T-cell (primary cell): ENCODE measurements at regions not wholly inside any gene's neighbourhood (a gene's known extent, or its start where the extent isn't known, plus 50 kb on each side); places are given as distances from the start of the nearest gene placed in this dataset.
"Not testable (repeated sequence)": the region's sequence is repeated elsewhere in the genome, so short reads cannot be mapped to it uniquely, and the experiment has no call there.

Experiments
- ATAC-seq, 4 experiments: fragments of 200-7000 bp in 3 of 4; fragments of 150-1000 bp in 1 of 4; cut with Tn5 transposase; replicated peaks in 1 of 4; 1 replicate in 3 of 4; 2 replicates in 1 of 4; pipeline ENCODE4 v1.10.0; 2021; ENCODE audit warnings: moderate library complexity in 3 of 4, mild to moderate bottlenecking in 2 of 4, moderate number of reproducible peaks in 1 of 4
- CTCF ChIA-PET, 2 donors: fragments of 300-600 bp; sonication (Branson Sonifier 250); formaldehyde crosslinking; loops; one replicate each; lab custom pipeline; 2022; ENCODE audit warnings: antibody characterized with exemption in 2 of 2; lab: Charles Lee
- POLR2A ChIA-PET, 2 donors: fragments of 300-600 bp; sonication (Branson Sonifier 250); formaldehyde crosslinking; loops; one replicate each; lab custom pipeline; 2022; ENCODE audit warnings: antibody characterized with exemption in 2 of 2; lab: Charles Lee
- DNase-seq, 35 experiments: peaks; one replicate each; pipeline versions ENCODE4 v3.0.0 to v3.0.0-alpha.2; 2013 to 2023
- H3K27ac ChIP-seq: one replicate; pipeline ENCODE4 v1.5.1; 2013; ENCODE audit warnings: low read length
- H3K27me3 ChIP-seq, 2 experiments: replicated peaks in 1 of 2; 1 replicate in 1 of 2; 2 replicates in 1 of 2; pipeline versions ENCODE4 v1.6.1 to v1.7.0; 2013; ENCODE audit warnings: low read length in 1 of 2, mixed read lengths in 1 of 2; ENCODE audit not compliant: control insufficient read depth in 2 of 2, insufficient read depth in 2 of 2; ENCODE audit errors: extremely low read depth in 1 of 2
- H3K36me3 ChIP-seq, 2 donors: 1 replicate in 1 of 2; 2 replicates in 1 of 2; pipeline versions ENCODE4 v1.6.1 to v1.7.0; 2013; ENCODE audit warnings: low read length in 1 of 2; ENCODE audit not compliant: control insufficient read depth in 2 of 2, insufficient read depth in 1 of 2; ENCODE audit errors: extremely low read depth in 1 of 2
- H3K4me1 ChIP-seq, 2 experiments: 1 replicate in 1 of 2; 2 replicates in 1 of 2; pipeline versions ENCODE4 v1.6.1 to v1.7.0; 2013; ENCODE audit warnings: low read length in 2 of 2, mixed read lengths in 1 of 2; ENCODE audit not compliant: insufficient read depth in 2 of 2, control insufficient read depth in 1 of 2; ENCODE audit errors: extremely low read depth in 1 of 2
- H3K4me3 ChIP-seq, 2 donors: 1 replicate in 1 of 2; 2 replicates in 1 of 2; pipeline versions ENCODE4 v1.5.1 to v1.7.0; 2013; ENCODE audit warnings: mild to moderate bottlenecking in 2 of 2, low read length in 1 of 2, moderate library complexity in 1 of 2; ENCODE audit not compliant: control insufficient read depth in 1 of 2; ENCODE audit errors: extremely low read depth in 1 of 2
- H3K9me3 ChIP-seq: 2 replicates; pipeline ENCODE4 v1.7.0; 2013
- H3K27ac Mint-ChIP-seq, 2 donors: one replicate each; pipeline ENCODE4 v1.8.0; 2020 to 2021; ENCODE audit warnings: mild to moderate bottlenecking in 2 of 2, mixed read lengths in 2 of 2
- H3K27me3 Mint-ChIP-seq, 2 donors: one replicate each; pipeline ENCODE4 v1.8.0; 2021 to 2022; ENCODE audit warnings: mixed read lengths in 2 of 2
- H3K36me3 Mint-ChIP-seq: one replicate; pipeline ENCODE4 v1.8.0; 2021; ENCODE audit warnings: mixed read lengths
- H3K4me1 Mint-ChIP-seq, 3 donors: one replicate each; pipeline ENCODE4 v1.8.0; 2020 to 2022; ENCODE audit warnings: mixed read lengths in 3 of 3, mild to moderate bottlenecking in 1 of 3
- H3K4me3 Mint-ChIP-seq, 3 donors: one replicate each; pipeline ENCODE4 v1.8.0; 2020 to 2022; ENCODE audit warnings: mild to moderate bottlenecking in 3 of 3, mixed read lengths in 3 of 3, moderate library complexity in 3 of 3
- H3K9me3 Mint-ChIP-seq, 3 donors: one replicate each; pipeline ENCODE4 v1.8.0; 2020 to 2022; ENCODE audit warnings: mixed read lengths in 3 of 3
- WGBS: methylation state at CpG from one replicate; pipeline ENCODE4 v1.1.5; 2013; ENCODE audit warnings: missing lambda C conversion rate; ENCODE audit not compliant: insufficient coverage; 5-methylcytosine and 5-hydroxymethylcytosine counted together

DNA sequence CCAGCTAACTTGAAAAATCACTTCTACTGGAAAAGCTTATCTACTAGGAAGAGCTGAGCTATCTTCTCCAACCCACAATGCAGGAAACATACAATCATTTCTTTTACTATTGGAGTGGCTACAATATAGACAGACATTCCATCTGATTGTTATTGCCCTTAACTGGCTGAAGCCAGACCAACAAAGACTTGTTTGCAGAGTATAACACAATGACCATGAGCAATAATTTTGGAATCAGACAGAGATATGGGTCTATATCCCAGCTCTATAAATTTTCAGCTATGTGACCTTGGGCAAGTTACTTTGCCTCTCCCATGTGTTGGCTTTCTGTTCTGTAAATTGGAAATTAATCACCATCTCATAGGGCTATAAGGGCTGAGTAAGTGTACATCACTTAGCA lies 244.7 kb upstream of the SLC30A5 start:
- Histone ChIP-seq H3K4me1 (no peaks in the 10 kb centered on the region), H3K27ac (no peak overlapping the region), H3K9me3 (no peaks in the 10 kb centered on the region), H3K4me3 (no peak overlapping the region), H3K27me3 (no peaks in the 10 kb centered on the region), H3K36me3 (no peaks in the 10 kb centered on the region)
- H3K27ac Mint-ChIP-seq = no peak overlapping the region
- no peak for DNase-seq
- no peaks in the 10 kb centered on the region for H3K4me1 Mint-ChIP-seq
- ATAC-seq = no peak
- peaks cover 3 to 4% of the 10 kb centered on the region in 2 donors for H3K27me3 Mint-ChIP-seq
- H3K36me3 Mint-ChIP-seq = no peaks in the 10 kb centered on the region
- ChIA-PET POLR2A (interaction anchor here in 1 of 2 donors (0.7 kb wide), 1 partner anchor 173 kb away, joined by 3 read pairs; no protein-coding TSS in a partner anchor), CTCF (no interaction called here)
- H3K9me3 Mint-ChIP-seq = peaks cover 0 to 4% (median 0%) of the 10 kb centered on the region in 3 donors
- H3K4me3 Mint-ChIP-seq = no peak overlapping the region

DNA sequence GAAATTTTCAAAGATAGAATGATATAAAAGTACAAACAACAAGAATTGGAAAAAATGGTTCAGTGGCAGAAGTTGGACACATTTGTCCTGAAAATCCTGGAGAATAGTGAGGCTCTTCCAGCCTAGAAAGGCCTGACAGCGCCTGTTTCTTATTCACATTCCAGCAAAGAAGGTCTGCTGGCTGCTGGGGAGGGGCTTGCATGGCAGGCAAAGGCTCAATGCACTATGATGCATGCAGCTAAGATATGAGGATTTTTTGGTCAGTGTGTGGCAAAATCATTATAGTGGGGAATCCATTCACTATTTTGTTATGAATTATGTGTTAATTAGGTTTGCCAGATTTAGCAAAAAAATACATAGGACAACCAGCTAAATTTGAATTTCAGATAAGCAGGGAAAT lies 243.9 kb upstream of the SLC30A5 start:
- no peak overlapping the region for H3K27ac ChIP-seq
- H3K36me3 ChIP-seq = no peaks in the 10 kb centered on the region
- Mint-ChIP-seq H3K27ac (no peak overlapping the region), H3K36me3 (no peaks in the 10 kb centered on the region), H3K9me3 (peaks cover 0 to 4% (median 0%) of the 10 kb centered on the region in 3 donors), H3K4me1 (no peaks in the 10 kb centered on the region), H3K27me3 (peaks cover 3 to 4% of the 10 kb centered on the region in 2 donors), H3K4me3 (no peak overlapping the region)
- no peaks in the 10 kb centered on the region for H3K9me3 ChIP-seq
- no peaks in the 10 kb centered on the region for H3K27me3 ChIP-seq
- ATAC-seq (no peak), DNase-seq (no peak)
- CTCF ChIA-PET = no interaction called here
- no CpG with 5 or more reads among the region's 1 CpG for WGBS
- POLR2A ChIA-PET = interaction anchor here in 1 of 2 donors (0.7 kb wide), 1 partner anchor 172 kb away, joined by 3 read pairs; no protein-coding TSS in a partner anchor
- H3K4me1 ChIP-seq = no peaks in the 10 kb centered on the region
- H3K4me3 ChIP-seq = no peak overlapping the region

DNA sequence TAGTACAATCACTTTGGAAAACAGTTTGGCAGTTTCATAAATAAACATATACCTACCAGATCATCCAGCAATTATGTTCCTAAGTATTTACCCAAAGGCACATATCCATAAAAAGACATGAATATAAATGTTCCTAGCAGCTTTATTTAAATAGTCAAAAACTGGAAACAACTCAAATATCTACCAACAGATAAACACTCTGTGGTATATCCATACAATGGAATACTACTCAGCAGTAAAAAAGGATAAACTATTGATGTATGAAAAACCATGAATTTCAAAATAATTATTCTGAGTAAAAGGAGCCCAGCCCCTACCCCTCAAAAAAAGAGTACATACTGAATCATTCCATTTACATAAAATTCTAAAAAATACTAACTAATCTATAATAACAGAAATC lies 232.7 kb upstream of the SLC30A5 start:
- no peak for DNase-seq
- no peak overlapping the region for H3K27ac ChIP-seq
- Mint-ChIP-seq H3K9me3 (peaks cover 10 to 15% (median 14%) of the 10 kb centered on the region in 3 donors), H3K4me3 (no peak overlapping the region), H3K27ac (no peak overlapping the region), H3K27me3 (peaks cover 9 to 25% of the 10 kb centered on the region in 2 donors), H3K36me3 (no peaks in the 10 kb centered on the region), H3K4me1 (no peaks in the 10 kb centered on the region)
- H3K27me3 ChIP-seq = peaks cover 0 to 10% of the 10 kb centered on the region in 2 experiments
- no peak for ATAC-seq
- H3K36me3 ChIP-seq = no peaks in the 10 kb centered on the region
- no peaks in the 10 kb centered on the region for H3K4me1 ChIP-seq
- no peak overlapping the region for H3K4me3 ChIP-seq
- no peaks in the 10 kb centered on the region for H3K9me3 ChIP-seq
- ChIA-PET POLR2A (no interaction called here), CTCF (no interaction called here)

DNA sequence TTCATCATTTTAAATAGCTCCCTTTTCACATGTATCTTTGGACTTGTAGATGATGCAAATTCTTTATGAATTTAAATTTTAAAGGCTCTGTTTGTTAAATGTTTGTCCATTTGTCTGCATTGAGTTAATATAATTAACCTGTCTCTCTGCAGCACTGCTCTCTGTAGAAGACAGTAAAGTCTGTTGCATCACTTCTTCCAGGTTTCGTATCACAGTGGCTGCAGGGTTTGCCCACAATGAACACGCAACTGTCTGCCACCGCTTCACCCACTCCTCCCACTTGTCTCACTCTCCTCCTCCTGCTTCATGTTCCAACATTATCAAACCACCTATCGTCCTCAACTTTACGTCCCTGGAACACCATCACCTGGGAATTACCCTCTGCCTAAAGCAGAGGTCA lies 231.3 kb upstream of the SLC30A5 start:
- Histone ChIP-seq H3K4me1 (no peaks in the 10 kb centered on the region), H3K27me3 (peaks cover 0 to 10% of the 10 kb centered on the region in 2 experiments), H3K36me3 (no peaks in the 10 kb centered on the region), H3K4me3 (no peak overlapping the region), H3K27ac (no peak overlapping the region), H3K9me3 (no peaks in the 10 kb centered on the region)
- Mint-ChIP-seq H3K27me3 (peaks cover 9 to 25% of the 10 kb centered on the region in 2 donors), H3K36me3 (no peaks in the 10 kb centered on the region), H3K27ac (no peak overlapping the region), H3K4me1 (no peaks in the 10 kb centered on the region), H3K4me3 (no peak overlapping the region), H3K9me3 (peaks cover 10 to 13% (median 10%) of the 10 kb centered on the region in 3 donors)
- WGBS = 83% methylated on average over 5 of the region's 5 CpGs
- DNase-seq (no peak), ATAC-seq (no peak)
- ChIA-PET POLR2A (no interaction called here), CTCF (no interaction called here)

DNA sequence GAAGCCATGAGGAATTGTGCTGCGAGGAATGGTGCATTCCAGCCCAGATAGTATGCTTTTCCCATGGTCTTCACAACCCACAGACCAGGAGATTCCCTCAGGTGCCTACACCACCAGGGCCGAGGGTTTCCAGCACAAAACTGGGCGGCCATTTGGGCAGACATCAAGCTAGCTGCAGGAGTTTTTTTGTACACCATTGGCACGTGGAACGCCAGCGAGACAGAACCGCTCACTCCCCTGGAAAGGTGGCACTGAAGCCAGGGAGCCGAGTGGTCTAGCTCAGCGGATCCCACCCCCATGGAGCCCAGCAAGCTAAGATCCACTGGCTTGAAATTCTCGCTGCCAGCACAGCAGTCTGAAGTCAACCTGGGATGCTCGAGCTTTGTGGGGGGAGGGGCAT lies 228.6 kb upstream of the SLC30A5 start:
- H3K36me3 ChIP-seq, CTCF ChIA-PET, H3K4me3 ChIP-seq, H3K9me3 ChIP-seq, H3K4me3 Mint-ChIP-seq, DNase-seq, H3K4me1 ChIP-seq, H3K36me3 Mint-ChIP-seq, H3K27ac Mint-ChIP-seq, H3K27ac ChIP-seq, H3K4me1 Mint-ChIP-seq, ATAC-seq, POLR2A ChIA-PET: not testable (repeated sequence)
- peaks cover 0 to 10% of the 10 kb centered on the region in 2 experiments for H3K27me3 ChIP-seq
- WGBS = 91% methylated on average over 7 of the region's 11 CpGs
- peaks cover 10 to 13% (median 10%) of the 10 kb centered on the region in 3 donors for H3K9me3 Mint-ChIP-seq
- H3K27me3 Mint-ChIP-seq = peaks cover 6 to 25% of the 10 kb centered on the region in 2 donors

DNA sequence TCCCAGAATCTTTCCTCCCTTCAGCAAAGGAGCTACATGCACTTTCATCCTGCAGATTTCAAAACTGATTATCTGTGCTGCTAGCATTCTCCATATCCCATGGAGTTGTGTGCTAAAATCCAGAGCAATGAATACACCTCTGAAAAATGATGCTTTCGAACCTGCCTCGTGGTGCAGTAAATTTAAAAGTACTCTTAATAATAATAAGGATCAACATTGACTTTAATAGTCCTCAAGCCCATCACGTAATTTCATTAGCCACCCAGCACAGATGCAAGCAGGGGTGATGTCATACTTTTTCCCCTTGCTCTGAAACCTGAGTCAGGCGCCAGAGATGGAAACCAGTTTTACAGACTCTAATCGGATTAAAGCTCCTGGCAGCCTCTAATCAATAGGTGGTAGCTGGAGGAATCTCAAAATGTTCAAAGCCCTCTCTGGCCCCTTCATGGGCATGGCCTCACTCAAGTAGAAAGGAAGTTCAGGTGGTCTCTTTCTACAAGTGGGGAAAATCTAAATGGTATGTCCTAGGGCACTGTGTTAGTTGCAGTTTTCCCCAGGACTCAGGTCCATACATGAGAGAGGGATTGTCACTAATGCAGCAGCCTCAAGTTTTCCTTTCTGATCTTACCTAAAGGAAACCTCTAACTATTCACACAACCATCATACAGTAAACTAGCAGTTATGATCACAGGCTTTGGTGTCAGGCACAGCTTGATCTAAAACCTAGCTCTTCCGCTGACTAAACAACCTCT lies 221.6 kb upstream of the SLC30A5 start:
- no peaks in the 10 kb centered on the region for H3K9me3 Mint-ChIP-seq
- ChIA-PET CTCF (no interaction called here), POLR2A (no interaction called here)
- H3K27me3 ChIP-seq = no peaks in the 10 kb centered on the region
- H3K27ac ChIP-seq = no peak overlapping the region
- H3K4me3 Mint-ChIP-seq = no peak overlapping the region
- H3K4me1 Mint-ChIP-seq = peaks cover 14 to 16% (median 15%) of the 10 kb centered on the region in 3 donors
- H3K27me3 Mint-ChIP-seq = no peaks in the 10 kb centered on the region
- H3K9me3 ChIP-seq = no peaks in the 10 kb centered on the region
- no peaks in the 10 kb centered on the region for H3K36me3 ChIP-seq
- no peak overlapping the region for H3K27ac Mint-ChIP-seq
- no peak for ATAC-seq
- H3K4me1 ChIP-seq = peaks cover 7 to 19% of the 10 kb centered on the region in 2 experiments
- H3K36me3 Mint-ChIP-seq = no peaks in the 10 kb centered on the region
- WGBS = no CpG with 5 or more reads among the region's 6 CpGs
- DNase-seq = no peak
- H3K4me3 ChIP-seq = no peak overlapping the region
